ENCODE measurements at regions not wholly inside any gene's neighbourhood (a gene's known extent, or its start where the extent isn't known, plus 50 kb on each side); places are given as distances from the start of the nearest gene placed in this dataset.
A peak's percentile ranks its signal among the peaks of the same experiment; 100 is the strongest.

DNA sequence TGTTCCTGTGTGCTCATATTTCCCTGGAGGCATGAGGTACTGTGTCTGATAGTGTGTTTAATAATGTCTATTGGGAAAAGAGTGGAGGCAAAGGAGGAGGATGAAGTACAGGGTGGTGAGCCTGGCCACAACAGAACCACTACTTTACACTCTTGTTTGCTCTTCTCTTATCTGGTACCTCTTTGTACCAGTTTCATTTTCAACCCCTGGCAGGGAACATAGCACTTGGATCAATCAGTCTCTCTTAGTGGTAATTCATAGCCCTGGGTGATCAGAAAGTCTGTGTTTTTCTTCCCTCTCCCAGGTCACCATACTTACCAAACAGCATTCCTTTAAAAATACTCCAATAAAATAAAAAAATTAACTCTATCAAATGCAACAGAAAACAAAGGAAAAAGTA lies 105.4 kb downstream of the DMRT2 start:
- Mint-ChIP-seq H3K9me3 (no peaks in the 10 kb centered on the region), H3K4me1 (no peaks in the 10 kb centered on the region), H3K4me3 (no peak overlapping the region), H3K36me3 (ENCODE audit: low read depth) (no peaks in the 10 kb centered on the region), H3K27ac (no peak overlapping the region), H3K27me3 (ENCODE audit: insufficient read depth, low read depth, poor library complexity) (peaks cover 2% of the 10 kb centered on the region)
- Histone ChIP-seq H3K4me2 (no peak overlapping the region), H3K4me3 (no peak overlapping the region), H3K4me1 (ENCODE audit: insufficient read depth) (no peaks in the 10 kb centered on the region), H3K36me3 (ENCODE audit: insufficient read depth) (no peaks in the 10 kb centered on the region), H3K9me2 (ENCODE audit: insufficient read depth) (no peaks in the 10 kb centered on the region; the same call in 1 of the 2 replicates), H3K79me2 (replicated peaks; ENCODE audit: insufficient read depth) (no peaks in the 10 kb centered on the region), H3K27ac (ENCODE audit: low read depth) (no peak overlapping the region), H2AFZ (no peak overlapping the region), H4K20me1 (replicated peaks; ENCODE audit: insufficient read depth) (no peaks in the 10 kb centered on the region), H3F3A (replicated peaks; ENCODE audit: low read depth) (no peaks in the 10 kb centered on the region), H3K27me3 (ENCODE audit: insufficient read depth) (no peaks in the 10 kb centered on the region)
- DNase-seq (ENCODE audit: low spot score) (no peak), ATAC-seq (no peak)
- TF ChIP-seq JUNB (IDR thresholded peaks at IDR 0.05; ENCODE audit: unreplicated experiment) = no peak
- no peak for TF ChIP-seq ZNF331 (CRISPR knock-in tag; IDR thresholded peaks at IDR 0.05; ENCODE audit: low read depth)

DNA sequence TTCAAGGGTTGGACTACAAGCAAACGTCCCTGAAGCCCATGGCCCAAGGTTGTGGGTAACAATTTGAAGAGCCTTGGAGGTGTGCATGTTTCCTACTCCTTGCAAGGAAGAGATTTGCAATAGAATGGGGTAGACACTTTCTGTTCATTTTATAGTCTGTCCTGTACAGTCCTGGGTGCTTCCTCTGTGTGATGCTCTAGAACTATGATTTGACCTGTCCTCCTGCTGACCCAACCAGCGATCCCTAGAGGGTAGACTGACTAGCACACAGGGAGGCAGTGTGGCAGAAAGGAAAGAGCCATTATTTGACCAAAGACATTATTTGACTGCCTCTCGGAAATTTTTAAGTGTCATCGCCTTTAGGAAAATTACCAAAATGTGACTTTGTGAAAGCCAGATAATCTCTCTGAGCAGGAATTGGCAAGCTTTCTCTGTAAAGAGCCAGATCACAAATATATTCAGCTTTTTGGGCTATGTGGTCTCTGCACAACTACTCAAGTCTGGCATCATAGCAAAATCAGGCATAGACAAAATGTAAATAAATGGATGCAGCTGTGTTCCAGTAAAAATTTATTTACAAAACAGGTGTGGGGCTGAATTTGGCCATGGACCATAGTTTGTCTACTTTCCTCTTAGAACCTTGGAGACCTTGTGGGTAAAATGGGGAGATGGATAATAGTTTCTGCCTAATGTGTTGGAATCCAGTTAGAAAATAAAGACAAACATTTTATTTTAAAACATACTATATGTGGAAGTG lies 106.8 kb downstream of the DMRT2 start:
- ATAC-seq = no peak
- no peaks in the 10 kb centered on the region for H3F3A ChIP-seq (replicated peaks; ENCODE audit: low read depth)
- H3K9me3 Mint-ChIP-seq = no peaks in the 10 kb centered on the region
- peak overlapping the region; percentile 52; the same call in 1 of the 2 replicates for H2AFZ ChIP-seq
- H3K36me3 ChIP-seq (ENCODE audit: insufficient read depth) = no peaks in the 10 kb centered on the region
- no peak overlapping the region for H3K4me2 ChIP-seq
- H3K4me1 Mint-ChIP-seq = no peaks in the 10 kb centered on the region
- H3K27ac ChIP-seq (ENCODE audit: low read depth) = no peak overlapping the region
- no peak overlapping the region for H3K4me3 Mint-ChIP-seq
- no peak for DNase-seq (ENCODE audit: low spot score)
- H3K79me2 ChIP-seq (replicated peaks; ENCODE audit: insufficient read depth) = no peaks in the 10 kb centered on the region
- no peak overlapping the region for H3K27ac Mint-ChIP-seq
- no peak overlapping the region for H3K4me3 ChIP-seq
- H3K27me3 ChIP-seq (ENCODE audit: insufficient read depth) = no peaks in the 10 kb centered on the region
- no peaks in the 10 kb centered on the region; the same call in 1 of the 2 replicates for H3K9me2 ChIP-seq (ENCODE audit: insufficient read depth)
- no peaks in the 10 kb centered on the region for H3K36me3 Mint-ChIP-seq (ENCODE audit: low read depth)
- H4K20me1 ChIP-seq (replicated peaks; ENCODE audit: insufficient read depth) = no peaks in the 10 kb centered on the region
- no peaks in the 10 kb centered on the region for H3K4me1 ChIP-seq (ENCODE audit: insufficient read depth)
- peaks cover 2% of the 10 kb centered on the region for H3K27me3 Mint-ChIP-seq (ENCODE audit: insufficient read depth, low read depth, poor library complexity)
- no peak for TF ChIP-seq EZH2phosphoT487 (IDR thresholded peaks at IDR 0.05; ENCODE audit: unreplicated experiment)
- no peak for TF ChIP-seq ZNF331 (CRISPR knock-in tag; IDR thresholded peaks at IDR 0.05; ENCODE audit: low read depth)
- no peak for TF ChIP-seq ZNF114 (CRISPR knock-in tag; IDR thresholded peaks at IDR 0.05)
- no peak for TF ChIP-seq CTCF (conservative IDR thresholded peaks at IDR 0.05; ENCODE audit: low read depth in 2 of 2)
- no peak for TF ChIP-seq JUNB (IDR thresholded peaks at IDR 0.05; ENCODE audit: unreplicated experiment)
- no peak for TF ChIP-seq ETS1 (IDR thresholded peaks at IDR 0.05)
- TF ChIP-seq, protein P1, sequence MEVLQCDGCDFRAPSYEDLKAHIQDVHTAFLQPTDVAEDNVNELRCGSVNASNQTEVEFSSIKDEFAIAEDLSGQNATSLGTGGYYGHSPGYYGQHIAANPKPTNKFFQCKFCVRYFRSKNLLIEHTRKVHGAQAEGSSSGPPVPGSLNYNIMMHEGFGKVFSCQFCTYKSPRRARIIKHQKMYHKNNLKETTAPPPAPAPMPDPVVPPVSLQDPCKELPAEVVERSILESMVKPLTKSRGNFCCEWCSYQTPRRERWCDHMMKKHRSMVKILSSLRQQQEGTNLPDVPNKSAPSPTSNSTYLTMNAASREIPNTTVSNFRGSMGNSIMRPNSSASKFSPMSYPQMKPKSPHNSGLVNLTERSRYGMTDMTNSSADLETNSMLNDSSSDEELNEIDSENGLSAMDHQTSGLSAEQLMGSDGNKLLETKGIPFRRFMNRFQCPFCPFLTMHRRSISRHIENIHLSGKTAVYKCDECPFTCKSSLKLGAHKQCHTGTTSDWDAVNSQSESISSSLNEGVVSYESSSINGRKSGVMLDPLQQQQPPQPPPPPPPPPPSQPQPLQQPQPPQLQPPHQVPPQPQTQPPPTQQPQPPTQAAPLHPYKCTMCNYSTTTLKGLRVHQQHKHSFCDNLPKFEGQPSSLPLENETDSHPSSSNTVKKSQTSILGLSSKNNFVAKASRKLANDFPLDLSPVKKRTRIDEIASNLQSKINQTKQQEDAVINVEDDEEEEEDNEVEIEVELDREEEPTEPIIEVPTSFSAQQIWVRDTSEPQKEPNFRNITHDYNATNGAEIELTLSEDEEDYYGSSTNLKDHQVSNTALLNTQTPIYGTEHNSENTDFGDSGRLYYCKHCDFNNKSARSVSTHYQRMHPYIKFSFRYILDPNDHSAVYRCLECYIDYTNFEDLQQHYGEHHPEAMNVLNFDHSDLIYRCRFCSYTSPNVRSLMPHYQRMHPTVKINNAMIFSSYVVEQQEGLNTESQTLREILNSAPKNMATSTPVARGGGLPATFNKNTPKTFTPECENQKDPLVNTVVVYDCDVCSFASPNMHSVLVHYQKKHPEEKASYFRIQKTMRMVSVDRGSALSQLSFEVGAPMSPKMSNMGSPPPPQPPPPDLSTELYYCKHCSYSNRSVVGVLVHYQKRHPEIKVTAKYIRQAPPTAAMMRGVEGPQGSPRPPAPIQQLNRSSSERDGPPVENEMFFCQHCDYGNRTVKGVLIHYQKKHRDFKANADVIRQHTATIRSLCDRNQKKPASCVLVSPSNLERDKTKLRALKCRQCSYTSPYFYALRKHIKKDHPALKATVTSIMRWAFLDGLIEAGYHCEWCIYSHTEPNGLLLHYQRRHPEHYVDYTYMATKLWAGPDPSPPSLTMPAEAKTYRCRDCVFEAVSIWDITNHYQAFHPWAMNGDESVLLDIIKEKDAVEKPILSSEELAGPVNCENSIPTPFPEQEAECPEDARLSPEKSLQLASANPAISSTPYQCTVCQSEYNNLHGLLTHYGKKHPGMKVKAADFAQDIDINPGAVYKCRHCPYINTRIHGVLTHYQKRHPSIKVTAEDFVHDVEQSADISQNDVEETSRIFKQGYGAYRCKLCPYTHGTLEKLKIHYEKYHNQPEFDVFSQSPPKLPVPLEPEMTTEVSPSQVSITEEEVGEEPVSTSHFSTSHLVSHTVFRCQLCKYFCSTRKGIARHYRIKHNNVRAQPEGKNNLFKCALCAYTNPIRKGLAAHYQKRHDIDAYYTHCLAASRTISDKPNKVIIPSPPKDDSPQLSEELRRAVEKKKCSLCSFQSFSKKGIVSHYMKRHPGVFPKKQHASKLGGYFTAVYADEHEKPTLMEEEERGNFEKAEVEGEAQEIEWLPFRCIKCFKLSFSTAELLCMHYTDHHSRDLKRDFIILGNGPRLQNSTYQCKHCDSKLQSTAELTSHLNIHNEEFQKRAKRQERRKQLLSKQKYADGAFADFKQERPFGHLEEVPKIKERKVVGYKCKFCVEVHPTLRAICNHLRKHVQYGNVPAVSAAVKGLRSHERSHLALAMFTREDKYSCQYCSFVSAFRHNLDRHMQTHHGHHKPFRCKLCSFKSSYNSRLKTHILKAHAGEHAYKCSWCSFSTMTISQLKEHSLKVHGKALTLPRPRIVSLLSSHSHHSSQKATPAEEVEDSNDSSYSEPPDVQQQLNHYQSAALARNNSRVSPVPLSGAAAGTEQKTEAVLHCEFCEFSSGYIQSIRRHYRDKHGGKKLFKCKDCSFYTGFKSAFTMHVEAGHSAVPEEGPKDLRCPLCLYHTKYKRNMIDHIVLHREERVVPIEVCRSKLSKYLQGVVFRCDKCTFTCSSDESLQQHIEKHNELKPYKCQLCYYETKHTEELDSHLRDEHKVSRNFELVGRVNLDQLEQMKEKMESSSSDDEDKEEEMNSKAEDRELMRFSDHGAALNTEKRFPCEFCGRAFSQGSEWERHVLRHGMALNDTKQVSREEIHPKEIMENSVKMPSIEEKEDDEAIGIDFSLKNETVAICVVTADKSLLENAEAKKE (CRISPR knock-in tag; IDR thresholded peaks at IDR 0.05) = no peak
- TF ChIP-seq EZH2 (IDR thresholded peaks at IDR 0.05; ENCODE audit: low read depth, unreplicated experiment) = no peak
- TF ChIP-seq NANOG (IDR thresholded peaks at IDR 0.05; ENCODE audit: borderline replicate concordance) = no peak
- no peak for TF ChIP-seq STAT1 (IDR thresholded peaks at IDR 0.05; ENCODE audit: unreplicated experiment)
- no peak for TF ChIP-seq POLR2AphosphoS5 (IDR thresholded peaks at IDR 0.05; ENCODE audit: low read depth)

All from GM23338 (cell line).